ENCODE measurements at regions not wholly inside any gene's neighbourhood (a gene's known extent, or its start where the extent isn't known, plus 50 kb on each side); places are given as distances from the start of the nearest gene placed in this dataset.
A peak's percentile ranks its signal among the peaks of the same experiment; 100 is the strongest.
"Not testable (repeated sequence)": the region's sequence is repeated elsewhere in the genome, so short reads cannot be mapped to it uniquely, and the experiment has no call there.

- intact Hi-C loops (cut with micrococcal nuclease); H3K4me1 ChIP-seq (ENCODE audit: control insufficient read depth, extremely low read depth, insufficient read depth, low read length); H3K4me3 ChIP-seq (replicated peaks in 1 of 3; ENCODE audit: insufficient read depth in 1 of 3, low read depth in 1 of 3, low read length in 3 of 3); H3K4me2 ChIP-seq (ENCODE audit: insufficient read depth, low read length); H4K20me1 ChIP-seq (replicated peaks; ENCODE audit: control insufficient read depth, extremely low read depth, insufficient read depth, low read length); H3K9me1 ChIP-seq (replicated peaks; ENCODE audit: control insufficient read depth, extremely low read depth, insufficient read depth, low read length); BruUV-seq (replicated peaks); FAIRE-seq; H3K9me3 ChIP-seq (replicated peaks; ENCODE audit: control insufficient read depth, insufficient read depth, low read length); H3K27me3 ChIP-seq (ENCODE audit: control insufficient read depth in 2 of 2, insufficient read depth in 2 of 2, low read length in 2 of 2); DNase-seq (ENCODE audit: low read depth, low spot score); H3K36me3 ChIP-seq (ENCODE audit: control insufficient read depth in 2 of 2, extremely low read depth in 1 of 2, insufficient read depth in 2 of 2, low read length in 2 of 2); H2AFZ ChIP-seq (ENCODE audit: low read depth, low read length); dilution Hi-C loops (cut with MboI; ENCODE audit: extremely low pct_ligation_motif_present, low sequenced_read_pairs); H3K9ac ChIP-seq (replicated peaks; ENCODE audit: extremely low read depth, insufficient read depth, low read length); POLR2A ChIA-PET; H3K27ac ChIP-seq (ENCODE audit: insufficient read depth, low read depth, low read length); H3K79me2 ChIP-seq (ENCODE audit: control insufficient read depth, insufficient read depth, low read length): not testable (repeated sequence)
- CTCF ChIA-PET: interaction anchor here (1.6 kb wide), 1 partner anchor 148 kb away, joined by 6 read pairs; no protein-coding TSS in a partner anchor
Measured at GRCh38 chr11:67807896-67808295, 133.5 kb upstream of the ALDH3B2 start.

- H3K9ac ChIP-seq (replicated peaks; ENCODE audit: extremely low read depth, insufficient read depth, low read length); H3K9me1 ChIP-seq (replicated peaks; ENCODE audit: control insufficient read depth, extremely low read depth, insufficient read depth, low read length); POLR2A ChIA-PET; H3K27ac ChIP-seq (ENCODE audit: insufficient read depth, low read depth, low read length); DNase-seq (ENCODE audit: low read depth, low spot score); H3K9me3 ChIP-seq (replicated peaks; ENCODE audit: control insufficient read depth, insufficient read depth, low read length); intact Hi-C loops (cut with micrococcal nuclease); H4K20me1 ChIP-seq (replicated peaks; ENCODE audit: control insufficient read depth, extremely low read depth, insufficient read depth, low read length); H3K79me2 ChIP-seq (ENCODE audit: control insufficient read depth, insufficient read depth, low read length); H3K4me2 ChIP-seq (ENCODE audit: insufficient read depth, low read length); H2AFZ ChIP-seq (ENCODE audit: low read depth, low read length); H3K4me1 ChIP-seq (ENCODE audit: control insufficient read depth, extremely low read depth, insufficient read depth, low read length); FAIRE-seq; H3K4me3 ChIP-seq (replicated peaks in 1 of 3; ENCODE audit: insufficient read depth in 1 of 3, low read depth in 1 of 3, low read length in 3 of 3); dilution Hi-C loops (cut with MboI; ENCODE audit: extremely low pct_ligation_motif_present, low sequenced_read_pairs); H3K27me3 ChIP-seq (ENCODE audit: control insufficient read depth in 2 of 2, insufficient read depth in 2 of 2, low read length in 2 of 2); BruUV-seq (replicated peaks); H3K36me3 ChIP-seq (ENCODE audit: control insufficient read depth in 2 of 2, extremely low read depth in 1 of 2, insufficient read depth in 2 of 2, low read length in 2 of 2): not testable (repeated sequence)
- CTCF ChIA-PET: interaction anchor here (1.6 kb wide), 1 partner anchor 177 kb away, joined by 7 read pairs; the partner anchor contains the start of gene NUDT8
Measured at GRCh38 chr11:67806728-67807235, 132.4 kb upstream of the ALDH3B2 start.

GRCh38 chr11:67806183-67806582, 131.8 kb upstream of the ALDH3B2 start:
- H3K4me1 ChIP-seq (ENCODE audit: control insufficient read depth, extremely low read depth, insufficient read depth, low read length); H4K20me1 ChIP-seq (replicated peaks; ENCODE audit: control insufficient read depth, extremely low read depth, insufficient read depth, low read length); H3K27me3 ChIP-seq (ENCODE audit: control insufficient read depth in 2 of 2, insufficient read depth in 2 of 2, low read length in 2 of 2); H3K9ac ChIP-seq (replicated peaks; ENCODE audit: extremely low read depth, insufficient read depth, low read length); H3K9me3 ChIP-seq (replicated peaks; ENCODE audit: control insufficient read depth, insufficient read depth, low read length); POLR2A ChIA-PET; H3K9me1 ChIP-seq (replicated peaks; ENCODE audit: control insufficient read depth, extremely low read depth, insufficient read depth, low read length); FAIRE-seq; dilution Hi-C loops (cut with MboI; ENCODE audit: extremely low pct_ligation_motif_present, low sequenced_read_pairs); H3K79me2 ChIP-seq (ENCODE audit: control insufficient read depth, insufficient read depth, low read length); H3K27ac ChIP-seq (ENCODE audit: insufficient read depth, low read depth, low read length); BruUV-seq (replicated peaks); H3K36me3 ChIP-seq (ENCODE audit: control insufficient read depth in 2 of 2, extremely low read depth in 1 of 2, insufficient read depth in 2 of 2, low read length in 2 of 2); intact Hi-C loops (cut with micrococcal nuclease): not testable (repeated sequence)
- Histone ChIP-seq H2AFZ (ENCODE audit: low read depth, low read length) (peak overlapping the region; percentile 89), H3K4me2 (ENCODE audit: insufficient read depth, low read length) (peak overlapping the region; percentile 8), H3K4me3 (replicated peaks in 1 of 3; ENCODE audit: insufficient read depth in 1 of 3, low read depth in 1 of 3, low read length in 3 of 3) (peak overlapping the region in 2 of 3 experiments; percentile 37 to 46)
- CTCF ChIA-PET: interaction anchor here (1.6 kb wide), 1 partner anchor 176 kb away, joined by 7 read pairs; the partner anchor contains the start of gene NUDT8
- peak; percentile 3 for DNase-seq (ENCODE audit: low read depth, low spot score)
